T-helper 2 cell (primary cell): ENCODE measurements at regions not wholly inside any gene's neighbourhood (a gene's known extent, or its start where the extent isn't known, plus 50 kb on each side); places are given as distances from the start of the nearest gene placed in this dataset.
"Not testable (repeated sequence)": the region's sequence is repeated elsewhere in the genome, so short reads cannot be mapped to it uniquely, and the experiment has no call there.

ENCODE experiments used
- DNase-seq, 5 experiments: peaks; one replicate each; pipeline versions ENCODE4 v3.0.0 to v3.0.0-alpha.2; 2012 to 2022

GRCh38 chr7:16369855-16370254, 51.5 kb downstream of the CRPPA start:
- DNase-seq = no peak

GRCh38 chr7:16369309-16369708, 52.0 kb downstream of the CRPPA start:
- not testable (repeated sequence) for DNase-seq

- DNase-seq = no peak
These were observed 52.5 kb downstream of the CRPPA start for GRCh38 chr7:16368885-16369284.

- DNase-seq = no peak
These were observed 54.2 kb downstream of the CRPPA start for GRCh38 chr7:16367115-16367514.

GRCh38 chr7:16365952-16366351, 55.4 kb downstream of the CRPPA start:
- no peak for DNase-seq

- no peak for DNase-seq
These were observed 56.2 kb downstream of the CRPPA start for GRCh38 chr7:16365177-16365576.

GRCh38 chr7:16359216-16359615, 62.1 kb downstream of the CRPPA start:
- no peak for DNase-seq

- DNase-seq = no peak
These were observed 63.4 kb downstream of the CRPPA start for GRCh38 chr7:16357921-16358320.

- no peak for DNase-seq
These were observed 63.9 kb downstream of the CRPPA start for GRCh38 chr7:16357474-16357873.

- DNase-seq = no peak
These were observed 64.9 kb downstream of the CRPPA start for GRCh38 chr7:16356301-16356958.

- DNase-seq = no peak
These were observed 66.8 kb downstream of the CRPPA start for GRCh38 chr7:16354573-16354972.

- DNase-seq = no peak
These were observed 68.1 kb downstream of the CRPPA start for GRCh38 chr7:16353226-16353625.

GRCh38 chr7:16350634-16351033, 70.7 kb downstream of the CRPPA start:
- DNase-seq = no peak

- DNase-seq = no peak
These were observed 73.1 kb downstream of the CRPPA start for GRCh38 chr7:16348251-16348650.

GRCh38 chr7:16347827-16348192, 73.5 kb downstream of the CRPPA start:
- no peak for DNase-seq

GRCh38 chr7:16347066-16347826, 74.1 kb downstream of the CRPPA start:
- DNase-seq = no peak

- DNase-seq = peak in 1 of 5 experiments; percentile 5
These were observed 75.1 kb downstream of the CRPPA start for GRCh38 chr7:16345979-16346958.

- no peak for DNase-seq
These were observed 76.4 kb downstream of the CRPPA start for GRCh38 chr7:16344927-16345326.

- DNase-seq = no peak
These were observed 77.7 kb downstream of the CRPPA start for GRCh38 chr7:16343612-16344011.

GRCh38 chr7:16338065-16338464, 83.3 kb downstream of the CRPPA start:
- DNase-seq = no peak

GRCh38 chr7:16326106-16326505, 95.2 kb downstream of the CRPPA start:
- DNase-seq = no peak

GRCh38 chr7:16323313-16323712, 98.0 kb downstream of the CRPPA start:
- no peak for DNase-seq

- DNase-seq = no peak
These were observed 101.2 kb downstream of the CRPPA start for GRCh38 chr7:16320099-16320660.
